ENCODE measurements at regions not wholly inside any gene's neighbourhood (a gene's known extent, or its start where the extent isn't known, plus 50 kb on each side); places are given as distances from the start of the nearest gene placed in this dataset.

GRCh38 chr7:94760446-94761100, 104.6 kb upstream of the SGCE start:
- TF ChIP-seq REST (IDR thresholded peaks at IDR 0.05; ENCODE audit: insufficient read depth in 1 of 2, low read depth in 2 of 2, low read length in 2 of 2) (no peak), TAF1 (IDR thresholded peaks at IDR 0.05; ENCODE audit: borderline replicate concordance, insufficient read depth, low read length) (no peak), POLR2AphosphoS5 (IDR thresholded peaks at IDR 0.05; ENCODE audit: low read depth, low read length) (no peak), SIN3A (IDR thresholded peaks at IDR 0.05; ENCODE audit: borderline replicate concordance, insufficient read depth, low read length) (no peak)
